ENCODE measurements at regions not wholly inside any gene's neighbourhood (a gene's known extent, or its start where the extent isn't known, plus 50 kb on each side); places are given as distances from the start of the nearest gene placed in this dataset.

- no peak for TF ChIP-seq EZH2 (IDR thresholded peaks at IDR 0.05; ENCODE audit: insufficient read depth, poor library complexity, severe bottlenecking)
- no peak for TF ChIP-seq EZH2phosphoT487 (IDR thresholded peaks at IDR 0.05; ENCODE audit: insufficient read depth, low read depth)
Measured at GRCh38 chr3:73894474-73895213, 269.9 kb upstream of the PDZRN3 start.

Data from GM23248 (cell line).